Activated CD4-positive, alpha-beta memory T cell treated with anti-CD3 and anti-CD28 coated beads for 36 hours (primary cell): ENCODE measurements at regions not wholly inside any gene's neighbourhood (a gene's known extent, or its start where the extent isn't known, plus 50 kb on each side); places are given as distances from the start of the nearest gene placed in this dataset.

Experiments
- CTCF ChIA-PET: fragments of 350-600 bp; sonication (Branson Sonifier 250); formaldehyde crosslinking; loops from one replicate; lab custom pipeline; 2021; ENCODE audit warnings: antibody characterized with exemption, inconsistent platforms; lab: Charles Lee
- POLR2A ChIA-PET: fragments of 350-600 bp; sonication (Branson Sonifier 250); formaldehyde crosslinking; loops from one replicate; lab custom pipeline; 2021; ENCODE audit warnings: antibody characterized with exemption; lab: Charles Lee
- DNase-seq: peaks from one replicate; pipeline ENCODE4 v3.0.0-alpha.2; 2020
- H3K27ac Mint-ChIP-seq: one replicate; pipeline ENCODE4 v1.8.0; 2021; ENCODE audit warnings: mixed read lengths
- H3K27me3 Mint-ChIP-seq: one replicate; pipeline ENCODE4 v1.8.0; 2021; ENCODE audit warnings: mixed read lengths
- H3K36me3 Mint-ChIP-seq: one replicate; pipeline ENCODE4 v1.8.0; 2021; ENCODE audit warnings: mixed read lengths
- H3K4me1 Mint-ChIP-seq: one replicate; pipeline ENCODE4 v1.8.0; 2021; ENCODE audit warnings: low read depth, mixed read lengths
- H3K4me3 Mint-ChIP-seq: one replicate; pipeline ENCODE4 v1.8.0; 2021; ENCODE audit warnings: mild to moderate bottlenecking, mixed read lengths
- H3K9me3 Mint-ChIP-seq: one replicate; pipeline ENCODE4 v1.8.0; 2021; ENCODE audit warnings: mixed read lengths
- intact Hi-C: fragments of 100-400 bp; cut with micrococcal nuclease; formaldehyde crosslinking; loops from one replicate; pipeline ENCODE4 v1.15.1; 2023

DNA sequence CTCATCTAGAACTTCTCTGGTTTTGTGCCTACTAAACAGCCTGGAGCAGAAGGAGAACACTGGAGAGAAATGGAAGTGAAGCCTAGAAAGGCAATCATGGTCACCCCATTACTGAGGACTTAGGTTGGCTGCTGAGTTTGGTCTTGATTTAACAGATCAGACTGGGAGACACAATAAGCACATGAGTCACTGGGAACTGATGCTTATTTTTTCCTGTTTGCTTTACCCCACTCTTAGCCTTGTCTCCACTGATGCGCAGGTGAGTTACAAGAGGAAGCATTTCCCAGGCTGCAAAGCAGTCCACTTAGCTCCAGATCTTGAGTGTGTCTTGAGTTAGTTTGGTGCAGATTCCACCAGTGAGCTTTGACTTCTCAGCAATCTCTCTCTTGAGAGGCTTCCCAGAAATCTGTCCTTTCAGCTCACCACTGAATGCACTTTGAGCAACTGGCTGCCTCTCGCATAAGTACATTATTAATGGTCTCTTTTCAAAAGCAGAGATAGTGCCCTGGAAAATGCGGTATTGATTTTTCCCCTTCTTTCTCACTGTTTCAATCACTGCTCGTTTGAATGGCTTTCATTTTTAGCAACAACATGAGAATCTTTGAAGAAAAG is 390.2 kb upstream of the SETBP1 start:
- H3K27ac Mint-ChIP-seq, result no peak overlapping the region
- ChIA-PET POLR2A (no interaction called here), CTCF (no interaction called here)
- peaks cover 5% of the 10 kb centered on the region for H3K9me3 Mint-ChIP-seq
- H3K27me3 Mint-ChIP-seq, result no peaks in the 10 kb centered on the region
- no peaks in the 10 kb centered on the region for H3K36me3 Mint-ChIP-seq
- intact Hi-C loops, result no loop called here
- DNase-seq, result no peak
- no peaks in the 10 kb centered on the region for H3K4me1 Mint-ChIP-seq
- no peak overlapping the region for H3K4me3 Mint-ChIP-seq

DNA sequence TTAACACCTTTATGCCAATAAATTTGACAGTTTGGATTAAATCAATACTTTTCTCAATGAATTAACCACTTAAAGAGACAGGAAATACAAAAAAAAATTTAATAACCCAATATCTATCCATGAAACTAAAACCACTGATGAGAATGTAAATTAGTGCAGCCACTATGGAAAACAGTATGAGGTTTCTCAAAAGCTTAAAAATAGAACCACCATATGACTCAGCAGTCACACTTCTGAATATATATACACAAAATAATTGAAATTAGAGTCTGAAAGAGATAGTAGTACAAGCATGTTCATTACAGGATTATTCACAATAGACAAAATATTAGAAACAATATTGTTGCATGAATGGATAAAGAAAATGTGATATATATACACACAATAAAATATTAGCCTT is 382.1 kb upstream of the SETBP1 start:
- peaks cover 6% of the 10 kb centered on the region for H3K9me3 Mint-ChIP-seq
- no peak overlapping the region for H3K27ac Mint-ChIP-seq
- no peaks in the 10 kb centered on the region for H3K36me3 Mint-ChIP-seq
- no peak overlapping the region for H3K4me3 Mint-ChIP-seq
- CTCF ChIA-PET, result no interaction called here
- intact Hi-C loops, result no loop called here
- no peaks in the 10 kb centered on the region for H3K27me3 Mint-ChIP-seq
- no peak for DNase-seq
- POLR2A ChIA-PET, result no interaction called here
- no peaks in the 10 kb centered on the region for H3K4me1 Mint-ChIP-seq

DNA sequence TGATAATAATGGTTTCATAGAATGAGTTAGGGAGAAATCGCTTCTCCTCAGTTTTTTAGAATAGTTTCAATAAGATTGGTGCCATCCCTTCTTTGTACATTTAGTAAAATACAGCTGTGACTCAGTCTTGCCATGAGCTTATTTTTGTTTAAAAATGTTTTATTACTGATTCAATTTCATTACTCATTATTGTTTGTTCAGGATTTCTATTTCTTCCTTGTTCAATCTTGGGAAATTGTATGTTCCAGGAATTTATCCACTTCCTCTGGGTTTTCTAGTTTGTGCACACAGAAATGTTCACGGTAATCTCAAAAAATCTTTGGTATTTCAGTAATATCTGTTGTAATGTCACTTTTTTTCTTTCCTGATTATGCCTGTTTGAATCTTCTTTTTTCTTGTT is 371.5 kb upstream of the SETBP1 start:
- Mint-ChIP-seq H3K36me3 (no peaks in the 10 kb centered on the region), H3K27me3 (no peaks in the 10 kb centered on the region), H3K4me3 (no peak overlapping the region), H3K9me3 (peaks cover 20% of the 10 kb centered on the region), H3K27ac (no peak overlapping the region), H3K4me1 (no peaks in the 10 kb centered on the region)
- ChIA-PET CTCF (no interaction called here), POLR2A (no interaction called here)
- no peak for DNase-seq
- intact Hi-C loops, result no loop called here

DNA sequence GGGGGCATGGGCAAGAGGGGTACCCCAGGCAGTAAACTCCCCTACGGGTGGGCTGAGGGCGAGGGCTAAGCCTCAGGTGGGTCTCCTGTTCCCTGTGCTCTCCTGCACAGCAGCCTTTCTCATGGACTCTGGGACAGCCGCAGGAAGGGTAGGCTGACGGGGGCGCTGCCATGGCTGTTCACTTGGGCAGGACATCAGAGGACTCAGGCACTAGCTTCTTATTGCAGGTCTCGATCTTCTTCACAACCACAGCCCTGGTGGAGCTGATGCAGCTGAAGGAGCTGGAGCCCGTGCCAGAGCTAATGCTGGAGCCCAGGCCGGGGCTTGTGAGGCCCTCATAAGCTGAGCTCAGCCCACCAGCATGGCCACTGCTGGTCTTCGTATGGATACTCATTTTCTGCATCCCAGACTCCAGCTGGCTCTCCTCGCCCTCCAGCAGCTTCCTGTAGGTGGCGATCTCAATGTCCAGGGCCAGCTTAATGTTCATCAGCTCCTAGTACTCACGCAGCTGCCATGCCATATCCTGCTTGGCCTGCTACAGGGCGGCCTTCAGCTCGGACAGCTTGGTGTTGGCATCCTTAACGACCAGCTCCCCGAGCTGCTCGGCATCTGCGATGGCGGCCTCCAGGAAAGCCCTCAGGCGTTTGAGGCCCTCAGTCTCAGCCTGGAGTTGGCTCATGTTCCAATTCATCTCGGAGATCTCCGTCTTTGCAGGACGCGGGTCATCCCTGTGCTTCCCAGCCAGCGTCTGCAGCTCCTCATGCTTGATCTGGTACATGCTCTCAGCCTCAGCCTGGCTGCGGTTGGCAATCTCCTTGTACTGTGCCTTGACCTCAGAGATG is 359.8 kb upstream of the SETBP1 start:
- POLR2A ChIA-PET, result no interaction called here
- H3K9me3 Mint-ChIP-seq, result peaks cover 2% of the 10 kb centered on the region

GRCh38 chr18:44321868-44322590 is 358.7 kb upstream of the SETBP1 start:
- no peaks in the 10 kb centered on the region for H3K27me3 Mint-ChIP-seq
- no peaks in the 10 kb centered on the region for H3K4me1 Mint-ChIP-seq
- POLR2A ChIA-PET, result no interaction called here
- H3K27ac Mint-ChIP-seq, result no peak overlapping the region
- H3K36me3 Mint-ChIP-seq, result no peaks in the 10 kb centered on the region
- no peak for DNase-seq
- intact Hi-C loops, result no loop called here
- H3K4me3 Mint-ChIP-seq, result no peak overlapping the region
- H3K9me3 Mint-ChIP-seq, result peaks cover 9% of the 10 kb centered on the region
- CTCF ChIA-PET, result no interaction called here

More for the DNA sequence above, 359.8 kb upstream of the SETBP1 start:
- DNase-seq, result no peak
- Mint-ChIP-seq H3K27ac (no peak overlapping the region), H3K36me3 (no peaks in the 10 kb centered on the region), H3K4me1 (no peaks in the 10 kb centered on the region), H3K4me3 (no peak overlapping the region), H3K27me3 (no peaks in the 10 kb centered on the region)
- CTCF ChIA-PET, result no interaction called here
- intact Hi-C loops, result no loop called here

GRCh38 chr18:44323125-44323524 is 357.6 kb upstream of the SETBP1 start:
- intact Hi-C loops, result no loop called here
- no peak overlapping the region for H3K4me3 Mint-ChIP-seq
- no peak overlapping the region for H3K27ac Mint-ChIP-seq

GRCh38 chr18:44324361-44324760 is 356.3 kb upstream of the SETBP1 start:
- intact Hi-C loops, result no loop called here
- Mint-ChIP-seq H3K27ac (no peak overlapping the region), H3K4me3 (no peak overlapping the region), H3K9me3 (peaks cover 12% of the 10 kb centered on the region), H3K27me3 (no peaks in the 10 kb centered on the region), H3K4me1 (no peaks in the 10 kb centered on the region), H3K36me3 (no peaks in the 10 kb centered on the region)
- ChIA-PET CTCF (no interaction called here), POLR2A (no interaction called here)
- DNase-seq, result no peak

More at GRCh38 chr18:44323125-44323524, 357.6 kb upstream of the SETBP1 start:
- Mint-ChIP-seq H3K27me3 (no peaks in the 10 kb centered on the region), H3K36me3 (no peaks in the 10 kb centered on the region), H3K9me3 (peaks cover 12% of the 10 kb centered on the region), H3K4me1 (no peaks in the 10 kb centered on the region)
- ChIA-PET POLR2A (no interaction called here), CTCF (interaction anchor here (0.6 kb wide), 1 partner anchor 10 kb away, joined by 3 read pairs; no protein-coding TSS in a partner anchor)
- no peak for DNase-seq

DNA sequence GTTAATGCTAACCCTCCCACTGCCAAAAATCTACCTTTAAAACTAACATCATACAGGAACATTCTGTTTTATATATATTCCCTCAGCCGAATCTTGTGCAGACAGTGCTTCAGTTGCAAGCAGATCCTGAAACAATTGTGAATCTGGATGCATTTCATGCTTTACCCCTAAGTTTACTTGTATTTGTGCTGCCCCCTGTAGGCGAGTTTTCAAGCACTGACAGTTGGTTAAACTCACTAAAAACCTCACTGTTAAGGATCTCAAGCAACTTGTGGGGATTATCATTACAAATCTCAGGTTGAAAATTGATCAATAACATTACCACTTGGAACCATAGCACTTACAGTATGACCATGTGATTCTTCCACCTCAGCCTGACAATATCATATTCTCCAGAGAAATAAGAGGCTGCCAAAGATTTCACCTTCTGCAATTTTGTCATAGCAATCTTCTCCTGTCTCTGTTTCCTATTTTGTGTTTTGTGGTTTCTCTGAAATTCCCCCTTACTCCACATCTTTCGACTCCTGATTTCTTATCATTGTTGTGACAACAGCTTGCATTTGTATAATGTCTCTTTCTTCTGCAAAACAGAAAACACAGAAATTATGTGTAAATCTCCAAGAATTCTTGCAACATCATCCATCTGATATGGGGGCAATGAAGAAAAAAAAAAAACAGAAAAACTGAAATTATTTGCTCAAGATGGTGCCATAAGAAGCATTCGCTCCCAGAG is 354.6 kb upstream of the SETBP1 start:
- Mint-ChIP-seq H3K36me3 (no peaks in the 10 kb centered on the region), H3K9me3 (peaks cover 17% of the 10 kb centered on the region), H3K27me3 (no peaks in the 10 kb centered on the region), H3K4me1 (no peaks in the 10 kb centered on the region), H3K27ac (no peak overlapping the region), H3K4me3 (no peak overlapping the region)
- POLR2A ChIA-PET, result no interaction called here
- CTCF ChIA-PET, result no interaction called here
- intact Hi-C loops, result no loop called here
- DNase-seq, result no peak

GRCh38 chr18:44331656-44332570 is 348.8 kb upstream of the SETBP1 start:
- Mint-ChIP-seq H3K4me3 (no peak overlapping the region), H3K27ac (no peak overlapping the region), H3K4me1 (no peaks in the 10 kb centered on the region), H3K36me3 (no peaks in the 10 kb centered on the region), H3K27me3 (no peaks in the 10 kb centered on the region), H3K9me3 (peaks cover 19% of the 10 kb centered on the region)
- intact Hi-C loops, result no loop called here
- ChIA-PET POLR2A (no interaction called here), CTCF (no interaction called here)
- no peak for DNase-seq

DNA sequence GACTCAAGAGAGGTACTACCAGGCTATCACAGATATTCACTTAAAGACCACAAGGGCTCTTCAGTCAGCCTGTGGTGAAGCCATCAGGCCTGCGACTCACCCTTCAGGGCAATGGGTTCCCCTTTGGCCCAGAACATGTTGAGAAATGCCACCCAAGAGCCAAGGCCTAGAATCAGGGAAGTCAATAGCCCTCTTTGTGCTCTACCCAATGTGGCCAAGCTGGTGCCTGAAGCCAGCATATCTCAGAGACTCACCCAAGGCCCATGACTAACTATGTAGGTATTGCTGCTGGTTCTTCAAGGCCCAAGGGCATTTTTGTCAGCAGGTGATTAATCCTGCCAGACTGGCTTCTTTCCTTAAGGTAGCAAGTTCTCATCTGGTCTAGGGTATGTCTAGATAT is 338.9 kb upstream of the SETBP1 start:
- no peak for DNase-seq
- Mint-ChIP-seq H3K4me3 (no peak overlapping the region), H3K36me3 (no peaks in the 10 kb centered on the region), H3K4me1 (no peaks in the 10 kb centered on the region), H3K27ac (no peak overlapping the region), H3K27me3 (no peaks in the 10 kb centered on the region), H3K9me3 (peaks cover 19% of the 10 kb centered on the region)
- POLR2A ChIA-PET, result no interaction called here
- intact Hi-C loops, result no loop called here
- CTCF ChIA-PET, result no interaction called here

GRCh38 chr18:44342162-44342561 is 338.5 kb upstream of the SETBP1 start:
- intact Hi-C loops, result no loop called here
- no peak overlapping the region for H3K27ac Mint-ChIP-seq
- ChIA-PET CTCF (no interaction called here), POLR2A (no interaction called here)
- H3K4me1 Mint-ChIP-seq, result no peaks in the 10 kb centered on the region
- no peaks in the 10 kb centered on the region for H3K36me3 Mint-ChIP-seq
- H3K9me3 Mint-ChIP-seq, result peaks cover 19% of the 10 kb centered on the region
- DNase-seq, result no peak
- no peaks in the 10 kb centered on the region for H3K27me3 Mint-ChIP-seq
- H3K4me3 Mint-ChIP-seq, result no peak overlapping the region
